GM13977 (cell line): ENCODE measurements at regions not wholly inside any gene's neighbourhood (a gene's known extent, or its start where the extent isn't known, plus 50 kb on each side); places are given as distances from the start of the nearest gene placed in this dataset.

Experiments
- DNase-seq: peaks from one replicate; pipeline ENCODE4 v3.0.0; 2012; ENCODE audit warnings: low spot score
- in situ Hi-C: fragments of 300-500 bp; cut with MboI; formaldehyde crosslinking; loops from one replicate; pipeline ENCODE4 v1.12.0; 2022; ENCODE audit warnings: low sequenced_read_pairs, low pct_unique_long_range_greater_than_20kb, mixed read lengths, inconsistent platforms; ENCODE audit not compliant: unreplicated experiment
- TF ChIP-seq, protein P1 (sequence below): IDR thresholded peaks from 2 replicates; pipeline ENCODE4 v1.5.1; 2012; ENCODE audit warnings: mild to moderate bottlenecking, control low read depth; ENCODE audit not compliant: insufficient read depth; ENCODE audit errors: extremely low read depth, missing control alignments

DNA sequence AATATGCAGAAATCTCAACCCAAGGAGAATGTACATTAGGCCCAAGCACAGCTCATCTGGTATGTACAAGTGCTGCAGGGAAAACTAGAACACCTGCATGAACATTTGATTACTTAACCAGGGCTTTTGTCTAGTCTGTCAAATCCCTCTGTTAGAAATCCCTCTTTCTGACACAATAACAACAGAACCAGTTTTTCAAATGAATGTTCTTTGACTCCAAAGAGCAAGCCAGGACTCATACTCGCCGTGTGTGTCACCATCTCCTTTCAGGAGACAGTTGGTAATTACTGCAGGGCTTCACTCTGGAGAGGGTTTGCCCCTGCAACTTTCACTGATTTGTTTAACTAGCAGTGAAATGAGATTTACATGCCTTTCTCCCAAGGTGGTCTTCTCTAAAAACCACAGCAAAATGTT is 143.0 kb upstream of the FAM241A start:
- in situ Hi-C loops = no loop called here
- TF ChIP-seq, protein P1, sequence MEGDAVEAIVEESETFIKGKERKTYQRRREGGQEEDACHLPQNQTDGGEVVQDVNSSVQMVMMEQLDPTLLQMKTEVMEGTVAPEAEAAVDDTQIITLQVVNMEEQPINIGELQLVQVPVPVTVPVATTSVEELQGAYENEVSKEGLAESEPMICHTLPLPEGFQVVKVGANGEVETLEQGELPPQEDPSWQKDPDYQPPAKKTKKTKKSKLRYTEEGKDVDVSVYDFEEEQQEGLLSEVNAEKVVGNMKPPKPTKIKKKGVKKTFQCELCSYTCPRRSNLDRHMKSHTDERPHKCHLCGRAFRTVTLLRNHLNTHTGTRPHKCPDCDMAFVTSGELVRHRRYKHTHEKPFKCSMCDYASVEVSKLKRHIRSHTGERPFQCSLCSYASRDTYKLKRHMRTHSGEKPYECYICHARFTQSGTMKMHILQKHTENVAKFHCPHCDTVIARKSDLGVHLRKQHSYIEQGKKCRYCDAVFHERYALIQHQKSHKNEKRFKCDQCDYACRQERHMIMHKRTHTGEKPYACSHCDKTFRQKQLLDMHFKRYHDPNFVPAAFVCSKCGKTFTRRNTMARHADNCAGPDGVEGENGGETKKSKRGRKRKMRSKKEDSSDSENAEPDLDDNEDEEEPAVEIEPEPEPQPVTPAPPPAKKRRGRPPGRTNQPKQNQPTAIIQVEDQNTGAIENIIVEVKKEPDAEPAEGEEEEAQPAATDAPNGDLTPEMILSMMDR = no peak

DNA sequence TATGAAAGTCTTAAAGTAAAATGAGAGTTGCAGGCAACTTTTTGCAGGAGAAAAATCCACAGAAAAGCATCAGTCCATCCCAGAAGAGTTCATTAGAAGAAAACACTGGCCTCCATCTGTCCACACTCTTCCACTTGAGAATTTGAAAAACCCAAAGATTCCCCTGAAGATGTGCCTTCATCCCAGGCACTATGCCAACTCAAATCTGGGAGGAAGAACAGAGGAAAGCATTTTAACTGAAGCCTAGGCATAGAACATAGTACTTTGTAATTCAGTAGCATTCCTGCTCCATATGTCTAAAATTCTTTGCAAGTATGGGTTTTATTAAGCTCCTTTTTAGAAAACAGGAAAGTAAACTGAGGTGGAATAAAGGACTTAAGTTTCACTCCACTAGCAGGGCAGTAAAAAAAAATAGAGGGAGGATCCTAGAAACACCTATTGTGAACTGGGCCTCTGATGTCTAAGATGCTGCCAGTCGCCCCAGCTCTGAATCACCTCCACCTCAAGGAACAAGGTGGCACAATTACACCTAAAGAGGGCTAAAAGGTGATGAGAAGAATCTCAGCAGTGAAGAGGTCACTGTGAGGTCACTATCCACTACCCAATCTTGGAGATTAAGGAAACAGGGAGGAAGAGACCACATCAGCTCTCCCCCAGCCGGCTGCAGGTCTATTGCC is 141.9 kb upstream of the FAM241A start:
- in situ Hi-C loops = no loop called here
- TF ChIP-seq, protein P1 = no peak
- no peak for DNase-seq

More for the DNA sequence above, 143.0 kb upstream of the FAM241A start:
- DNase-seq = no peak

DNA sequence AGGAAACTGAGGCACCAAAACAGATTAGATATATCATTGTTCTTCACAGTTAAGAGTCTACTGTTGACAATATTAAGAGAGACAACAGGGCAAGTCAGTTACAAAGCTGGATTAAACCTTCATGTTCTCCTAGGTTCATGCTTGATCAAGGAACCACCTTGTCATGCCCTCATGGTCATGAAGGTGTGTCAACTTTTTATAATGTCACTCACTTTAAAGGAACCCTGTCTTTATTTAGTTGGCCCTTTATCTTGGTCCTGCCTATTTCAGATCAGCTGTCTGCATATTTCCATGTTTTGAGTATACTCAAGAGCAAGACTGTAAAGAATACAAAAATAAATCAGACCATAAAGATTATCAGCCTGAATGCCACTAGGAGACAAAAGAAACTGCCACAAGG is 140.2 kb upstream of the FAM241A start:
- TF ChIP-seq, protein P1 = no peak
- no peak for DNase-seq
- in situ Hi-C loops = no loop called here

DNA sequence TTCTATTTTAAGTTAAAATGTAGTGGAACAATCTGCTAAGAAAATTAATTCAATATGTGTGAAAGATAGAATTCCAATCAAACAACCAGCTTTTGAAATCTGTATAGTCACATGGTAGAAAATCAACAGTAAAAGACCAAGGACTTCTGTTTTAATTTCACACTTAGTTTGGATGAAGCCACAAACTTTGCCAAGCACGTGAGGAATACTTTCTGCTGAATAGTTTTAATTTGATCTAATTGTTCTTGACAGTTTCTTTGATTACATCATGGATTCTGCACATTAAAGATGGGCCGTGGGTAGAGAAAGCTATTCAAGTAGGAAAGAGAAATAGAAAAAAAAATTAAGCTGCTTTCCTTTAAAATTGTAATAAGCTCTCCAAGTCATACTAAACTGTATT is 137.9 kb upstream of the FAM241A start:
- TF ChIP-seq, protein P1 = no peak
- DNase-seq = no peak
- in situ Hi-C loops = no loop called here

DNA sequence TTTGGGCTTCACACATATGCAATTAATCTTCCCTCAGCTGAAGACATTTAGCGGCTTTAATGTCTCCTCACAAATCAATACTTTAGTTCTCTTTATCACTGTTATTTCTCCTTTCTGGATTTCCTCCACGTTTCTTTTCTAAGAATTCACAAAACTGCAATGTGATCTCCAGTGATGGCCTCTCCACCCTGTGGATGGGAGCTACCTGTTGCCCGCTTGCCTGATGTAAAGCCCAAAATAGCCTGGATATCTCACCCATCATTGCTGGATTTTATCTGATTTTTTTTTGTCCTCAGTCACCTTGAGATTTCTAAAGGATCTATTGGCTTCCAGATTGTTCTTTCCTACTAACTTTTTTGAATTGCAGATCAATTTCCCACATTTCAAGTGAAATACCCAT is 129.3 kb upstream of the FAM241A start:
- DNase-seq = no peak
- in situ Hi-C loops = no loop called here
- TF ChIP-seq, protein P1 = no peak

DNA sequence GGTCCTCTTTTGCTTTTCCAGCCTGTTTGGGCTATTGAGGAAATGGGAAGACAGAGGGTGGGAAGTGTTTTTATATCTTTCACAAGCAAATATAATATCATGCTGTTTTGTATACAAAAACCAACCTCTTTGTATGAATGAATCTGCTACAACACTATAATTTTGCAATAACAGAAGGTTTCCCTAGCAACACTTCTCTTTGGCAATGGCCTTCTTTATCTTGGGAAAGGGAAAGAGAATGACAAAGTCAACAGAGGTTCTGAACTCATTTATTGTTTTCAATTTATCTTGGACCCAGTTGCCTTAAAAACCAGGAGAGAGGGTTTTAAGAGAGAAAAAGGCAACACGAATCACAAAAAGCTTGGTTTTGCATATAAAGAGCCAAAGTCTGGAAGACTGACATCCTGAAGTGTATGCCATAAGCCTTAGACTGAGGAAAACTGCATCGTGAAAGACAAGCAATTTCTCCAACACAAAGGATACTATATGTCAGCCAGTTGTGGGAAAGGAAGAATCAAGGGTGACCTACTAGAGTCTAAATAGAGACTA is 121.8 kb upstream of the FAM241A start:
- TF ChIP-seq, protein P1 = no peak
- in situ Hi-C loops = no loop called here
- no peak for DNase-seq
